22Rv1 (cell line): ENCODE measurements at regions not wholly inside any gene's neighbourhood (a gene's known extent, or its start where the extent isn't known, plus 50 kb on each side); places are given as distances from the start of the nearest gene placed in this dataset.

ENCODE experiments used
- CTCF ChIP-seq: fragments of 450-650 bp; IDR thresholded peaks from 2 replicates; pipeline ENCODE4 v1.5.1; 2017; ENCODE audit warnings: mild to moderate bottlenecking
- ZFX ChIP-seq: fragments of 450-650 bp; IDR thresholded peaks from 2 replicates; pipeline ENCODE4 v1.6.1; 2017; ENCODE audit warnings: antibody characterized with exemption, borderline replicate concordance

- TF ChIP-seq CTCF (no peak), ZFX (no peak)
Observed at GRCh38 chr5:67506241-67506640, 309.6 kb upstream of the CD180 start.
